ENCODE measurements at regions not wholly inside any gene's neighbourhood (a gene's known extent, or its start where the extent isn't known, plus 50 kb on each side); places are given as distances from the start of the nearest gene placed in this dataset.

DNA sequence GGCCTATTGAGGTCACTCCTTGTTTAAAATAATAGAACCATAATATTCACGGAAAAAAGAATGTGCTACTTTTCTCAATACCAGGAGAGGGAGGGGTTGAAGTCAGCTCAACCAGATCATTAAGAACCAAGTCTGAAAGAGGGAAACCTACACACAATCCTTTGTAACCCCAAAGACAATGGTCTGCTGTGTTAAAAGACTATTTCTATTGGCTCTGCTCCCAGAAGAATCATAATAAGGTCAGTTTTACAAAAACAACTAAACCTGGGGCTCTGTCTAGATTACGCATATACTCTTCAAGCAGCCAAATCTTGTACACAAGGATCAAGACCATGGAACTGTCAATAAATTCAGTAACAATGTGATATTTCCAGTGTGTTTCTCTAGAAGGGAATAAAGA is 177.2 kb upstream of the CRIM1 start:
- TF ChIP-seq, protein P1, sequence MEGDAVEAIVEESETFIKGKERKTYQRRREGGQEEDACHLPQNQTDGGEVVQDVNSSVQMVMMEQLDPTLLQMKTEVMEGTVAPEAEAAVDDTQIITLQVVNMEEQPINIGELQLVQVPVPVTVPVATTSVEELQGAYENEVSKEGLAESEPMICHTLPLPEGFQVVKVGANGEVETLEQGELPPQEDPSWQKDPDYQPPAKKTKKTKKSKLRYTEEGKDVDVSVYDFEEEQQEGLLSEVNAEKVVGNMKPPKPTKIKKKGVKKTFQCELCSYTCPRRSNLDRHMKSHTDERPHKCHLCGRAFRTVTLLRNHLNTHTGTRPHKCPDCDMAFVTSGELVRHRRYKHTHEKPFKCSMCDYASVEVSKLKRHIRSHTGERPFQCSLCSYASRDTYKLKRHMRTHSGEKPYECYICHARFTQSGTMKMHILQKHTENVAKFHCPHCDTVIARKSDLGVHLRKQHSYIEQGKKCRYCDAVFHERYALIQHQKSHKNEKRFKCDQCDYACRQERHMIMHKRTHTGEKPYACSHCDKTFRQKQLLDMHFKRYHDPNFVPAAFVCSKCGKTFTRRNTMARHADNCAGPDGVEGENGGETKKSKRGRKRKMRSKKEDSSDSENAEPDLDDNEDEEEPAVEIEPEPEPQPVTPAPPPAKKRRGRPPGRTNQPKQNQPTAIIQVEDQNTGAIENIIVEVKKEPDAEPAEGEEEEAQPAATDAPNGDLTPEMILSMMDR (IDR thresholded peaks at IDR 0.05; ENCODE audit: insufficient read depth, low read length, poor library complexity, severe bottlenecking) = no peak
- TF ChIP-seq EZH2phosphoT487 (conservative IDR thresholded peaks at IDR 0.05; ENCODE audit: low read length) = no peak

All from SU-DHL-6 (cell line).